ENCODE measurements at regions not wholly inside any gene's neighbourhood (a gene's known extent, or its start where the extent isn't known, plus 50 kb on each side); places are given as distances from the start of the nearest gene placed in this dataset.

- TF ChIP-seq, protein P1, sequence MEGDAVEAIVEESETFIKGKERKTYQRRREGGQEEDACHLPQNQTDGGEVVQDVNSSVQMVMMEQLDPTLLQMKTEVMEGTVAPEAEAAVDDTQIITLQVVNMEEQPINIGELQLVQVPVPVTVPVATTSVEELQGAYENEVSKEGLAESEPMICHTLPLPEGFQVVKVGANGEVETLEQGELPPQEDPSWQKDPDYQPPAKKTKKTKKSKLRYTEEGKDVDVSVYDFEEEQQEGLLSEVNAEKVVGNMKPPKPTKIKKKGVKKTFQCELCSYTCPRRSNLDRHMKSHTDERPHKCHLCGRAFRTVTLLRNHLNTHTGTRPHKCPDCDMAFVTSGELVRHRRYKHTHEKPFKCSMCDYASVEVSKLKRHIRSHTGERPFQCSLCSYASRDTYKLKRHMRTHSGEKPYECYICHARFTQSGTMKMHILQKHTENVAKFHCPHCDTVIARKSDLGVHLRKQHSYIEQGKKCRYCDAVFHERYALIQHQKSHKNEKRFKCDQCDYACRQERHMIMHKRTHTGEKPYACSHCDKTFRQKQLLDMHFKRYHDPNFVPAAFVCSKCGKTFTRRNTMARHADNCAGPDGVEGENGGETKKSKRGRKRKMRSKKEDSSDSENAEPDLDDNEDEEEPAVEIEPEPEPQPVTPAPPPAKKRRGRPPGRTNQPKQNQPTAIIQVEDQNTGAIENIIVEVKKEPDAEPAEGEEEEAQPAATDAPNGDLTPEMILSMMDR (conservative IDR thresholded peaks at IDR 0.05 in 1 of 2, IDR thresholded peaks at IDR 0.05 in 1 of 2; ENCODE audit: low read depth in 1 of 2, low read length in 2 of 2) = no peak
- TF ChIP-seq EZH2 (IDR thresholded peaks at IDR 0.05; ENCODE audit: low read length, missing control alignments) = no peak
These were observed 430.1 kb upstream of the FRG1 start for GRCh38 chr4:189510601-189511000.

Data from fibroblast of lung (primary cell).